Kasumi-1 (cell line): ENCODE measurements at regions not wholly inside any gene's neighbourhood (a gene's known extent, or its start where the extent isn't known, plus 50 kb on each side); places are given as distances from the start of the nearest gene placed in this dataset.

ENCODE experiments used
- DNase-seq, 2 experiments: peaks; one replicate each; lab custom pipeline; 2025; lab: John Stamatoyannopoulos, UW

DNA sequence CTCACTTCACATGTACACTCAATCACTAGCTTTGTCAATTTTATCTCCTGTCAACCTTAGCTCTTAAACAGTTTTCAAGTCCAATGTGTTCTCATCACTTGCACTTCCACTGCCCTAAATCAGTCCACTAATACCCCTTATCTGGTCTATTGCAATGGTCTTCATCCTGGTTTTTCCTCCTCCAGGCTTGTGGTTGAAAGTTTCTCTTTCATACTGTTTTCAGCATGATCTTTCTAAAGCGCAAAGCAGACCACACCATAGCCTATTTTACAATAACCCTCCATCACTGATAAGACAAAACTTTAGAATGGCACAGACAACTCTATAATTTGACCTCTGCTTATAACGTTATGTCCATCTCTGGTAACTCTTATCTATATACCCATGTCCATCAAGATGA lies 62.0 kb upstream of the DDHD1 start:
- no peak for DNase-seq

DNA sequence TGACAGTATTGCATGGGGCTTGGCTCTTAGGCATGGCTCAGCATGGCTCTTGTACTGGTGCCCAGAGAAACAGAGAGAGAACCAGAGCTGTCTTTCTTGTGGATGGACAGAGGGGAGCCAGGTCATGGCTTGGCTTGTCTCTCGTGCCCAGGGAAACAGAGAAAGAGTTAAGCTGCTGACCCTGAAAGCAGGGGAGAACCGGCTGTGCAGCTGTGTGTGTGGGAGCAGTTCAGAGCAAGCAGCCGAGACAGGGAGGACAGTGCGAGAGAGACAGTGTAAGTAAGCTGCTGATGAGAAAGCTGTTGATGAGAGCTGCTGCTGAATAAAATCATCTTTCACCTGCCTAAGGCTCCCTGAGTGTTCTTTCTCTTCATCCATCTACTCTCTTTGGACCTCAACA lies 61.3 kb upstream of the DDHD1 start:
- no peak for DNase-seq

DNA sequence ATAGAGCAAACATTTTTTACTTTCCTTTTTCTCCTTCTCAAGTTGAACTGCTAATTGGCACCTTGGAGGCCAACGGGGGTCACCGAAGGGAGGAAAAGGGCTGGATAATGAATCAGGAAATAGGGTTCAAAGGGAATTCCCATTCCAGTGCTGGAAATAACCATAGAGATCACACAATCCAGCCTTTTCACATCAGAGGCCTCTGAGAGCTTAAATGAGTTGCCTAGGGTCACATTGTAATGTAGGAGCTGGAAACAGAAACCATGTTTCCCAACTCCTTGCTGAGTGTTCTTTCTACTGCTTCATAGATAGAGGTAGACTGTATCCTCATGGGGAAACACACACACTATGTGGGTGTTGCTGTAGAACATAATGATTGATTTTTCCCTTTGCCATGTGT lies 60.6 kb upstream of the DDHD1 start:
- no peak for DNase-seq

DNA sequence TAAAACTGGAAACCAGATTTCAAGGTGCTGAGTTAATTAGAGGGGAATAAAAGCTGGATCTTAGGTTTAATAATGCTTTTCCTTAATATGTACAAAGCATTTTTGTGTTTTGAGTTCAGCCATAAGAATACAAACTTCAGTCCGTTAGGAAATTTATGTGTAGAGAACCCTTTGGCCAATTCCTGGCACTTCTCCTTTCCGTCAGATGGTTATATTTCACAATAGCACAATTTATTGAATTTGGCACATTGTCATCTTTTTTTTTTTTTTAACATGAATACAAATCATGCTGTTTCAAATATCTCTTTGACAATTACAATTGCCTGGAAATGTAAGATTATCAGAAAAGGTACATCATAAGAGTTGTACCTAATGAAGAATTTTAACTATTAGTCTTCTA lies 56.2 kb upstream of the DDHD1 start:
- peak; percentile 14 to 49 for DNase-seq
